Panc1 (cell line): ENCODE measurements at regions not wholly inside any gene's neighbourhood (a gene's known extent, or its start where the extent isn't known, plus 50 kb on each side); places are given as distances from the start of the nearest gene placed in this dataset.
"Not testable (repeated sequence)": the region's sequence is repeated elsewhere in the genome, so short reads cannot be mapped to it uniquely, and the experiment has no call there.

Source experiments
- ATAC-seq: fragments of 200-7000 bp; cut with Tn5 transposase; 2 replicates; pipeline ENCODE4 v1.9.1; 2020; ENCODE audit warnings: mild to moderate bottlenecking, moderate library complexity
- BruUV-seq: library from RNA; stranded (reverse); fragments of 400-500 nt; replicated peaks from 2 replicates; lab custom pipeline; 2021; lab: Mats Ljungman, UMichigan
- CTCF ChIA-PET: fragments of 300-600 bp; sonication (Branson Sonifier 250); formaldehyde crosslinking; loops from one replicate; lab custom pipeline; 2022; ENCODE audit warnings: antibody characterized with exemption; lab: Charles Lee
- POLR2A ChIA-PET: fragments of 300-600 bp; sonication (Branson Sonifier 250); formaldehyde crosslinking; loops from one replicate; lab custom pipeline; 2022; ENCODE audit warnings: antibody characterized with exemption; lab: Charles Lee
- DNase-seq: peaks from one replicate; pipeline ENCODE4 v3.0.0-alpha.2; 2010; ENCODE audit warnings: low read depth, low spot score
- H3K27ac ChIP-seq: 2 replicates; pipeline ENCODE4 v1.5.1; 2011; ENCODE audit warnings: mild to moderate bottlenecking, low read length, inconsistent platforms
- H3K27me3 ChIP-seq: fragments of 200-500 bp; sonication (Bioruptor generic); 2 replicates; pipeline ENCODE4 v1.6.0; 2014; ENCODE audit warnings: low read length, inconsistent platforms; ENCODE audit not compliant: control insufficient read depth, insufficient read depth
- H3K36me3 ChIP-seq: fragments of 200-500 bp; sonication (Bioruptor generic); 2 replicates; pipeline ENCODE4 v1.5.1; 2014; ENCODE audit warnings: inconsistent platforms, mild to moderate bottlenecking, low read length, moderate library complexity; ENCODE audit not compliant: control insufficient read depth, insufficient read depth
- H3K4me1 ChIP-seq: 2 replicates; pipeline ENCODE4 v1.5.1; 2011; ENCODE audit warnings: inconsistent platforms, mild to moderate bottlenecking, low read length, moderate library complexity; ENCODE audit not compliant: control insufficient read depth, insufficient read depth
- H3K4me3 ChIP-seq, 2 experiments: 2 replicates each; pipeline ENCODE4 v1.5.1; 2011 to 2012; ENCODE audit warnings: low read depth in 2 of 2, low read length in 2 of 2, mild to moderate bottlenecking in 2 of 2, inconsistent platforms in 1 of 2, moderate library complexity in 1 of 2
- H3K9me3 ChIP-seq: fragments of 200-500 bp; sonication (Bioruptor generic); 2 replicates; pipeline ENCODE4 v1.5.1; 2014; ENCODE audit warnings: low read depth, mild to moderate bottlenecking, inconsistent platforms, low read length, moderate library complexity; ENCODE audit not compliant: control insufficient read depth, insufficient read depth
- POLR2AphosphoS5 ChIP-seq: IDR thresholded peaks from 2 replicates; pipeline ENCODE4 v1.6.1; 2012; ENCODE audit warnings: mild to moderate bottlenecking, low read depth, low read length, moderate library complexity
- SIN3A ChIP-seq: IDR thresholded peaks from 2 replicates; pipeline ENCODE4 v1.6.1; 2012; ENCODE audit warnings: low read depth, mild to moderate bottlenecking, low read length, moderate library complexity, borderline replicate concordance; ENCODE audit not compliant: insufficient read depth
- TCF7L2 ChIP-seq: IDR thresholded peaks from 2 replicates; pipeline ENCODE4 v1.6.1; 2011; ENCODE audit warnings: mild to moderate bottlenecking, low read depth, low read length, inconsistent platforms
- in situ Hi-C: cut with HindIII; loops from 2 replicates; pipeline ENCODE4 v1.10.0; 2016; ENCODE audit warnings: low sequenced_read_pairs, low pct_unique_long_range_greater_than_20kb
- intact Hi-C: fragments of 100-400 bp; cut with micrococcal nuclease; formaldehyde crosslinking; loops from one replicate; pipeline ENCODE4 v1.10.0; 2022; ENCODE audit not compliant: unreplicated experiment
- TF ChIP-seq, protein P1 (sequence below), 2 experiments: IDR thresholded peaks; 2 replicates each; pipeline ENCODE4 v1.6.1; 2011 to 2012; ENCODE audit warnings: low read depth in 2 of 2, control low read depth in 1 of 2, low read length in 1 of 2, mild to moderate bottlenecking in 1 of 2, moderate library complexity in 1 of 2; ENCODE audit not compliant: insufficient read depth in 1 of 2
- TF ChIP-seq, protein P2 (sequence below): fragments of 450-650 bp; IDR thresholded peaks from 2 replicates; pipeline ENCODE4 v1.5.1; 2017; ENCODE audit warnings: mild to moderate bottlenecking

DNA sequence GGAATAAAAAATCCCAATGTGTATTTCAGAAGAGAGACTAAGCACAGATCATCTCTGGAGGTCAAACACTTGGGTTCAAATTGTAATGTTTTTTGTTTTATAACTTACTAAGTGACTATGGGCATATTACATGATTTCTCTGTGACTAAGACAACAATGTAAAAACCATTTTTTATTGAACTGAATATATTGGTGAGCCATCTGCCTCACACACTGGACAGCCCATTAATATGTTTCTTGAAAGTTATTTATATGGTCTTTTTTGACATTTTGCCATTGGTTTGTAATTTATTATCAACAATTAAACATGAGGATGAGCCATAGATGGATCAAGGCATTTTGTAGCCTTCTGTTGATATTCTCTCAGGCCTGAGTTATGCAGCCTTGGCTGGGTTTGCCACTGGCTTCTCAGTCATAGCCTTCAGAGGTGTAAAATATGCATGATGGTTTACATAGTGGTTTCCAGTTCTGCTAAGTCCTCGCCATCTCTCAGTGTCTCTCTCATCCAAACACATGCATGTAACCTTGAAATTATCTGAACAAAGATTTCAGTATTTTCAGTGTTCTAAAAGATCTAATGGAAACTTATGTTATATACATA, 997.2 kb downstream of the DIPK2A start:
- Histone ChIP-seq H3K27me3 (no peaks in the 10 kb centered on the region), H3K27ac (no peak overlapping the region), H3K36me3 (no peaks in the 10 kb centered on the region), H3K9me3 (no peaks in the 10 kb centered on the region), H3K4me3 (no peak overlapping the region), H3K4me1 (no peaks in the 10 kb centered on the region)
- no TSS peak for BruUV-seq
- ChIA-PET CTCF (no interaction called here), POLR2A (no interaction called here)
- no peak for ATAC-seq
- DNase-seq: no peak
- TF ChIP-seq, protein P1, sequence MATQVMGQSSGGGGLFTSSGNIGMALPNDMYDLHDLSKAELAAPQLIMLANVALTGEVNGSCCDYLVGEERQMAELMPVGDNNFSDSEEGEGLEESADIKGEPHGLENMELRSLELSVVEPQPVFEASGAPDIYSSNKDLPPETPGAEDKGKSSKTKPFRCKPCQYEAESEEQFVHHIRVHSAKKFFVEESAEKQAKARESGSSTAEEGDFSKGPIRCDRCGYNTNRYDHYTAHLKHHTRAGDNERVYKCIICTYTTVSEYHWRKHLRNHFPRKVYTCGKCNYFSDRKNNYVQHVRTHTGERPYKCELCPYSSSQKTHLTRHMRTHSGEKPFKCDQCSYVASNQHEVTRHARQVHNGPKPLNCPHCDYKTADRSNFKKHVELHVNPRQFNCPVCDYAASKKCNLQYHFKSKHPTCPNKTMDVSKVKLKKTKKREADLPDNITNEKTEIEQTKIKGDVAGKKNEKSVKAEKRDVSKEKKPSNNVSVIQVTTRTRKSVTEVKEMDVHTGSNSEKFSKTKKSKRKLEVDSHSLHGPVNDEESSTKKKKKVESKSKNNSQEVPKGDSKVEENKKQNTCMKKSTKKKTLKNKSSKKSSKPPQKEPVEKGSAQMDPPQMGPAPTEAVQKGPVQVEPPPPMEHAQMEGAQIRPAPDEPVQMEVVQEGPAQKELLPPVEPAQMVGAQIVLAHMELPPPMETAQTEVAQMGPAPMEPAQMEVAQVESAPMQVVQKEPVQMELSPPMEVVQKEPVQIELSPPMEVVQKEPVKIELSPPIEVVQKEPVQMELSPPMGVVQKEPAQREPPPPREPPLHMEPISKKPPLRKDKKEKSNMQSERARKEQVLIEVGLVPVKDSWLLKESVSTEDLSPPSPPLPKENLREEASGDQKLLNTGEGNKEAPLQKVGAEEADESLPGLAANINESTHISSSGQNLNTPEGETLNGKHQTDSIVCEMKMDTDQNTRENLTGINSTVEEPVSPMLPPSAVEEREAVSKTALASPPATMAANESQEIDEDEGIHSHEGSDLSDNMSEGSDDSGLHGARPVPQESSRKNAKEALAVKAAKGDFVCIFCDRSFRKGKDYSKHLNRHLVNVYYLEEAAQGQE (IDR thresholded peaks at IDR 0.05; ENCODE audit: insufficient read depth in 1 of 2, low read depth in 2 of 2, low read length in 1 of 2): no peak
- TF ChIP-seq, protein P2, sequence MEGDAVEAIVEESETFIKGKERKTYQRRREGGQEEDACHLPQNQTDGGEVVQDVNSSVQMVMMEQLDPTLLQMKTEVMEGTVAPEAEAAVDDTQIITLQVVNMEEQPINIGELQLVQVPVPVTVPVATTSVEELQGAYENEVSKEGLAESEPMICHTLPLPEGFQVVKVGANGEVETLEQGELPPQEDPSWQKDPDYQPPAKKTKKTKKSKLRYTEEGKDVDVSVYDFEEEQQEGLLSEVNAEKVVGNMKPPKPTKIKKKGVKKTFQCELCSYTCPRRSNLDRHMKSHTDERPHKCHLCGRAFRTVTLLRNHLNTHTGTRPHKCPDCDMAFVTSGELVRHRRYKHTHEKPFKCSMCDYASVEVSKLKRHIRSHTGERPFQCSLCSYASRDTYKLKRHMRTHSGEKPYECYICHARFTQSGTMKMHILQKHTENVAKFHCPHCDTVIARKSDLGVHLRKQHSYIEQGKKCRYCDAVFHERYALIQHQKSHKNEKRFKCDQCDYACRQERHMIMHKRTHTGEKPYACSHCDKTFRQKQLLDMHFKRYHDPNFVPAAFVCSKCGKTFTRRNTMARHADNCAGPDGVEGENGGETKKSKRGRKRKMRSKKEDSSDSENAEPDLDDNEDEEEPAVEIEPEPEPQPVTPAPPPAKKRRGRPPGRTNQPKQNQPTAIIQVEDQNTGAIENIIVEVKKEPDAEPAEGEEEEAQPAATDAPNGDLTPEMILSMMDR: no peak
- TF ChIP-seq SIN3A: no peak
- TF ChIP-seq TCF7L2: no peak
- TF ChIP-seq POLR2AphosphoS5: no peak
- in situ Hi-C loops (no loop called here), intact Hi-C loops (no loop called here)

DNA sequence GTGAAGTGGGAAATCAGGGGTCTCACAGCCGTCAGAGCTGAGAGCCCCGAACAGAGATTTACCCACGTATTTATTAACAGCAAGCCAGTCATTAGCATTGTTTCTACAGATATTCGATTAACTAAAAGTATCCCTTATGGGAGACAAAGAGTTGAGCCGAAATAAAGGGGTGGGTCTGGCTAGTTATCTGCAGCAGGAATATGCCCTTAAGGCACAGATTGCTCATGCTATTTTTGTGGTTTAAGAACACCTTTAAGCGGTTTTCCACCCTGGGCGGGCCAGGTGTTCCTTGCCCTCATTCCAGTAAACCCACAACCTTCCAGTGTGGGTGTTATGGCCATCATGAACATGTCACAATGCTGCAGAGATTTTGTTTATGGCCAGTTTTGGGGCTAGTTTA, 1012.9 kb downstream of the DIPK2A start:
- POLR2A ChIA-PET, H3K4me3 ChIP-seq, intact Hi-C loops, BruUV-seq, H3K36me3 ChIP-seq, H3K27me3 ChIP-seq, H3K27ac ChIP-seq, in situ Hi-C loops, ATAC-seq, DNase-seq, H3K4me1 ChIP-seq, H3K9me3 ChIP-seq, CTCF ChIA-PET: not testable (repeated sequence)

DNA sequence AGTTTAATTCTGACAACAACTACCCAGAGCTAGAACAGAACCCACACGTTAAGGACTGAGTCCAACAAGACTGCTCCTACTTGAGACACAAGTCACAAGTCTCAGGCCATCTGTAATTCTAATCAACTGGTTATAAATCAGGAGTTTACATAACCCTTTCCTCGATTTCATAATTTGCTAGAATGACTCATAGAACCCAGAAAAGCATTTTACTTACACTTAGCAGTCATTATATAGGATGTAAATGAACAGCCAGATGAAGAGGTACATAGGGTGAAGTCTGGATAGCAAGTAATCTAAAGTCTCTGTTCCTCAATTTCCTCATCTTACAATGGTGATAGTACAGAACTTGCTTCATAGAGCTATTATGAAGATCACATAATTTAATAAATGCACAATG, 1018.2 kb downstream of the DIPK2A start:
- POLR2A ChIA-PET: no interaction called here

More for the DNA sequence above, 1018.2 kb downstream of the DIPK2A start:
- intact Hi-C loops (no loop called here), in situ Hi-C loops (no loop called here)
- no peak overlapping the region for H3K27ac ChIP-seq
- no peaks in the 10 kb centered on the region for H3K4me1 ChIP-seq
- BruUV-seq: no TSS peak
- H3K27me3 ChIP-seq: no peaks in the 10 kb centered on the region
- TF ChIP-seq TCF7L2: no peak
- no peak for TF ChIP-seq SIN3A
- TF ChIP-seq, protein P1 (IDR thresholded peaks at IDR 0.05; ENCODE audit: insufficient read depth in 1 of 2, low read depth in 2 of 2, low read length in 1 of 2): no peak
- TF ChIP-seq POLR2AphosphoS5: no peak
- TF ChIP-seq, protein P2: no peak
- H3K36me3 ChIP-seq: no peaks in the 10 kb centered on the region; the same call in 1 of the 2 replicates
- CTCF ChIA-PET: no interaction called here
- H3K9me3 ChIP-seq: 0 out of 2 replicates have a peak, but pooled peaks cover 3% of the 10 kb centered on the region
- no peak overlapping the region for H3K4me3 ChIP-seq
- DNase-seq: no peak
- no peak for ATAC-seq
